GM23338 (cell line): ENCODE measurements at regions not wholly inside any gene's neighbourhood (a gene's known extent, or its start where the extent isn't known, plus 50 kb on each side); places are given as distances from the start of the nearest gene placed in this dataset.

Experiments used
- ATAC-seq: fragments of 200-7000 bp; cut with Tn5 transposase; 3 replicates; pipeline ENCODE4 v1.9.1; 2020
- DNase-seq: peaks from one replicate; pipeline ENCODE4 v3.0.0-alpha.2; 2015; ENCODE audit warnings: low spot score
- H2AFZ ChIP-seq: fragments of 200-600 bp; sonication (generic); 2 replicates; pipeline ENCODE4 v1.8.0; 2016; ENCODE audit warnings: antibody characterized with exemption, mild to moderate bottlenecking, moderate library complexity
- H3F3A ChIP-seq: fragments of 200-600 bp; sonication (generic); replicated peaks from 2 replicates; pipeline ENCODE4 v1.8.0; 2017; ENCODE audit warnings: antibody characterized with exemption, mixed run types, low read depth
- H3K27ac ChIP-seq: fragments of 200-600 bp; sonication (generic); 2 replicates; pipeline ENCODE4 v1.6.1; 2016; ENCODE audit warnings: low read depth
- H3K27me3 ChIP-seq: fragments of 200-600 bp; sonication (generic); 2 replicates; pipeline ENCODE4 v1.8.0; 2016; ENCODE audit warnings: mild to moderate bottlenecking, mixed run types, moderate library complexity; ENCODE audit not compliant: insufficient read depth
- H3K36me3 ChIP-seq: fragments of 200-600 bp; sonication (generic); 2 replicates; pipeline ENCODE4 v1.8.0; 2016; ENCODE audit warnings: mild to moderate bottlenecking; ENCODE audit not compliant: insufficient read depth
- H3K4me1 ChIP-seq: fragments of 200-600 bp; sonication (generic); 2 replicates; pipeline ENCODE4 v1.8.0; 2016; ENCODE audit warnings: mild to moderate bottlenecking, moderate library complexity; ENCODE audit not compliant: insufficient read depth
- H3K4me2 ChIP-seq: fragments of 200-600 bp; sonication (generic); 2 replicates; pipeline ENCODE4 v1.7.1; 2017; ENCODE audit warnings: mixed run types
- H3K4me3 ChIP-seq: fragments of 200-600 bp; sonication (generic); 2 replicates; pipeline ENCODE4 v1.6.1; 2016; ENCODE audit warnings: mixed run types
- H3K79me2 ChIP-seq: fragments of 200-600 bp; sonication (generic); replicated peaks from 2 replicates; pipeline ENCODE4 v1.8.0; 2017; ENCODE audit warnings: mild to moderate bottlenecking; ENCODE audit not compliant: insufficient read depth
- H3K9me2 ChIP-seq: fragments of 200-600 bp; sonication (generic); 2 replicates; pipeline ENCODE4 v1.8.0; 2017; ENCODE audit not compliant: insufficient read depth
- H4K20me1 ChIP-seq: fragments of 200-600 bp; sonication (generic); replicated peaks from 2 replicates; pipeline ENCODE4 v1.8.0; 2017; ENCODE audit warnings: mild to moderate bottlenecking; ENCODE audit not compliant: insufficient read depth
- H3K27ac Mint-ChIP-seq: 2 replicates; pipeline ENCODE4 v1.8.0; 2020; ENCODE audit warnings: inconsistent platforms, mild to moderate bottlenecking, moderate library complexity, mixed read lengths
- H3K27me3 Mint-ChIP-seq: 3 replicates; pipeline ENCODE4 v1.8.0; 2022; ENCODE audit warnings: low read depth, mild to moderate bottlenecking, moderate library complexity, mixed read lengths, inconsistent platforms; ENCODE audit not compliant: insufficient read depth, poor library complexity
- H3K36me3 Mint-ChIP-seq: 3 replicates; pipeline ENCODE4 v1.8.0; 2021; ENCODE audit warnings: low read depth, mild to moderate bottlenecking, inconsistent platforms, moderate library complexity, mixed read lengths
- H3K4me1 Mint-ChIP-seq: 3 replicates; pipeline ENCODE4 v1.8.0; 2020; ENCODE audit warnings: mild to moderate bottlenecking, inconsistent platforms, mixed read lengths
- H3K4me3 Mint-ChIP-seq: 3 replicates; pipeline ENCODE4 v1.8.0; 2021; ENCODE audit warnings: moderate library complexity, mild to moderate bottlenecking, inconsistent platforms, mixed read lengths
- H3K9me3 Mint-ChIP-seq: 3 replicates; pipeline ENCODE4 v1.8.0; 2020; ENCODE audit warnings: moderate library complexity, mild to moderate bottlenecking, inconsistent platforms, mixed read lengths
- CREB1 ChIP-seq: fragments of 250-450 bp; sonication (Bioruptor Pico); IDR thresholded peaks from 2 replicates; pipeline ENCODE4 v1.5.0; 2020; ENCODE audit warnings: low read depth, mild to moderate bottlenecking, moderate library complexity
- ETS1 ChIP-seq: IDR thresholded peaks from 2 replicates; pipeline ENCODE4 v1.6.1; 2016; ENCODE audit warnings: antibody characterized with exemption
- EZH2 ChIP-seq: fragments of 200-600 bp; sonication (generic); IDR thresholded peaks from one replicate; pipeline ENCODE4 v1.8.0; 2017; ENCODE audit warnings: antibody characterized with exemption, mild to moderate bottlenecking, low read depth; ENCODE audit not compliant: unreplicated experiment
- EZH2phosphoT487 ChIP-seq: fragments of 200-600 bp; sonication (generic); IDR thresholded peaks from one replicate; pipeline ENCODE4 v1.8.1; 2018; ENCODE audit warnings: antibody characterized with exemption; ENCODE audit not compliant: unreplicated experiment
- JUNB ChIP-seq: IDR thresholded peaks from one replicate; pipeline ENCODE4 v1.6.1; 2016; ENCODE audit warnings: antibody characterized with exemption; ENCODE audit not compliant: unreplicated experiment
- NANOG ChIP-seq: IDR thresholded peaks from 2 replicates; pipeline ENCODE4 v1.6.1; 2016; ENCODE audit warnings: antibody characterized with exemption, borderline replicate concordance
- POLR2AphosphoS5 ChIP-seq: IDR thresholded peaks from 2 replicates; pipeline ENCODE4 v1.6.1; 2016; ENCODE audit warnings: antibody characterized with exemption, low read depth
- ZNF462 ChIP-seq: fragments of 250-450 bp; sonication (Bioruptor Pico); IDR thresholded peaks from 2 replicates; pipeline ENCODE4 v1.5.0; 2020; ENCODE audit warnings: mild to moderate bottlenecking, moderate library complexity

DNA sequence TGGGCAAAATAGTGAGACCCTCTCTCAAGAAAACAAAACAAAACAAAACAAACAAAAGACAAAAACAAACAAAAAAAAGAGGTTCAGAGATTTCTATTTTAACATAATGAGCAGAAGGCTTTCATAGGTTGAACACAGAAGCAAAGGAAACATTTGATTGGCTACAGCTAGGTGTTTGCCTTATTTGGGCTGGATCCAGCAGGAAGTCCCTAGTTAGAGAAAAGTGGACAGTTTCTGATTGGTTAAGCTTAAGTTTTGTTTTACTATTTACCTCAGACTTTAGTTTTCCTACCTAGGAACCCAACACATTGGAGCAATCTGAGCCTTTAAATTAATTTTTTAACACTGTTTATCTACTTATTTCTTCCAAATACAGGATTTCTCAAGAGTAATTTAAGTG lies 566.5 kb upstream of the PCDH15 start:
- no peaks in the 10 kb centered on the region for H3K79me2 ChIP-seq
- H3K27ac ChIP-seq = no peak overlapping the region
- no peak overlapping the region for H3K4me2 ChIP-seq
- no peaks in the 10 kb centered on the region for H3K9me3 Mint-ChIP-seq
- TF ChIP-seq POLR2AphosphoS5 = no peak
- no peak for TF ChIP-seq CREB1 (CRISPR knock-in tag)
- TF ChIP-seq ETS1 = no peak
- no peak for TF ChIP-seq EZH2
- TF ChIP-seq EZH2phosphoT487 = no peak
- no peak for TF ChIP-seq JUNB
- no peak for TF ChIP-seq ZNF462 (CRISPR knock-in tag)
- TF ChIP-seq NANOG = no peak
- DNase-seq (no peak), ATAC-seq (no peak)
- H3K27me3 ChIP-seq = no peaks in the 10 kb centered on the region
- H2AFZ ChIP-seq = no peak overlapping the region
- H3K36me3 ChIP-seq = no peaks in the 10 kb centered on the region
- no peaks in the 10 kb centered on the region for H3F3A ChIP-seq
- no peaks in the 10 kb centered on the region for H4K20me1 ChIP-seq
- H3K9me2 ChIP-seq = no peaks in the 10 kb centered on the region; the same call in 1 of the 2 replicates
- H3K36me3 Mint-ChIP-seq = no peaks in the 10 kb centered on the region
- no peaks in the 10 kb centered on the region for H3K4me1 Mint-ChIP-seq
- H3K27ac Mint-ChIP-seq = no peak overlapping the region
- H3K4me3 ChIP-seq = no peak overlapping the region
- no peak overlapping the region for H3K4me3 Mint-ChIP-seq
- H3K4me1 ChIP-seq = no peaks in the 10 kb centered on the region
- H3K27me3 Mint-ChIP-seq = no peaks in the 10 kb centered on the region
